ENCODE measurements at regions not wholly inside any gene's neighbourhood (a gene's known extent, or its start where the extent isn't known, plus 50 kb on each side); places are given as distances from the start of the nearest gene placed in this dataset.

DNA sequence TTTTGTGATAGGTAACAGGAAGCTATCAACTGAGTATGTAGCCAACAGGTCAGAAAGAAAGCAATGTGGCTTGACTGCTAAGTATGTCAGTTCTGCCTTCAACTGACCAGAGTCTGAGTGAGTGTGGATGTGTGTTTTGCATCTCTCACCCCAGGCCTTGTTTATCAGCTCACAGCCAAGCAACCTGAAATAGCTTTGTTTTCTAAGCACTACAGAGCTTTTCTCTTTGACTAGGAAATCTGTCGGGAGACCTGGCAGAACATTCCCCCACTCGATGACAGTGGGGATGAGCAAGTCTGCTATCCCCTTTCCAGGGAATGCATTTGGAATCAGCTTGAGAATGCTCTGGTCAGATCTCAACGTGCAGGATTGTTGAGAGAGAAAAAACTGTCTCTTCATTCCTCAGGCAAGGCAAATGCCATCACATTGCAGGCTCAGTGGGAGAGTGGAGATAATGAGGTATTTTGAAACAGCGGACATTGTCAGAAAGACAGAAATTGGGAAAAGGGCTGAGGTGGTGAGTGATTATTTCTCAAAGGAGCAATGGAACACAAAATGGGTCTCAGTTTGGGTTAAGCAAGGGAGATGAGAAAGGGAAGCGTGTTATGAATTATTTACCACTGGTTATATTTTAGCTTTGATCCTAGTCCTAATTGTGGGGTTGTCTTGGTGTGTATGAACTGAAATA lies 233.8 kb upstream of the PIK3C3 start:
- TF ChIP-seq, protein P1, sequence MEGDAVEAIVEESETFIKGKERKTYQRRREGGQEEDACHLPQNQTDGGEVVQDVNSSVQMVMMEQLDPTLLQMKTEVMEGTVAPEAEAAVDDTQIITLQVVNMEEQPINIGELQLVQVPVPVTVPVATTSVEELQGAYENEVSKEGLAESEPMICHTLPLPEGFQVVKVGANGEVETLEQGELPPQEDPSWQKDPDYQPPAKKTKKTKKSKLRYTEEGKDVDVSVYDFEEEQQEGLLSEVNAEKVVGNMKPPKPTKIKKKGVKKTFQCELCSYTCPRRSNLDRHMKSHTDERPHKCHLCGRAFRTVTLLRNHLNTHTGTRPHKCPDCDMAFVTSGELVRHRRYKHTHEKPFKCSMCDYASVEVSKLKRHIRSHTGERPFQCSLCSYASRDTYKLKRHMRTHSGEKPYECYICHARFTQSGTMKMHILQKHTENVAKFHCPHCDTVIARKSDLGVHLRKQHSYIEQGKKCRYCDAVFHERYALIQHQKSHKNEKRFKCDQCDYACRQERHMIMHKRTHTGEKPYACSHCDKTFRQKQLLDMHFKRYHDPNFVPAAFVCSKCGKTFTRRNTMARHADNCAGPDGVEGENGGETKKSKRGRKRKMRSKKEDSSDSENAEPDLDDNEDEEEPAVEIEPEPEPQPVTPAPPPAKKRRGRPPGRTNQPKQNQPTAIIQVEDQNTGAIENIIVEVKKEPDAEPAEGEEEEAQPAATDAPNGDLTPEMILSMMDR (IDR thresholded peaks at IDR 0.05 in 2 of 3, conservative IDR thresholded peaks at IDR 0.05 in 1 of 3; ENCODE audit: control insufficient read depth in 2 of 3, extremely low read depth in 1 of 3, insufficient read depth in 1 of 3, low read depth in 3 of 3, low read length in 3 of 3), result no peak
- TF ChIP-seq POLR2A (IDR thresholded peaks at IDR 0.05; ENCODE audit: low read depth, low read length) (no peak), KAT2A (conservative IDR thresholded peaks at IDR 0.05; ENCODE audit: control insufficient read depth, low read depth, low read length) (no peak), BMI1 (IDR thresholded peaks at IDR 0.05; ENCODE audit: borderline replicate concordance) (no peak), CREB1 (IDR thresholded peaks at IDR 0.05; ENCODE audit: low read depth) (no peak), EZH2 (IDR thresholded peaks at IDR 0.05; ENCODE audit: borderline replicate concordance, control insufficient read depth, low read depth, low read length) (no peak), ZNF384 (IDR thresholded peaks at IDR 0.05; ENCODE audit: borderline replicate concordance, low read depth, low read length) (no peak), CHD2 (IDR thresholded peaks at IDR 0.05; ENCODE audit: borderline replicate concordance, low read depth, low read length) (no peak), CEBPB (IDR thresholded peaks at IDR 0.05; ENCODE audit: borderline replicate concordance in 1 of 2, low read depth in 2 of 2, low read length in 2 of 2) (no peak), RCOR1 (conservative IDR thresholded peaks at IDR 0.05; ENCODE audit: low read depth, low read length) (no peak), NFIC (IDR thresholded peaks at IDR 0.05; ENCODE audit: low read depth, low read length) (no peak), POLR2AphosphoS5 (IDR thresholded peaks at IDR 0.05; ENCODE audit: low read length) (no peak)
- TF ChIP-seq, protein P2, sequence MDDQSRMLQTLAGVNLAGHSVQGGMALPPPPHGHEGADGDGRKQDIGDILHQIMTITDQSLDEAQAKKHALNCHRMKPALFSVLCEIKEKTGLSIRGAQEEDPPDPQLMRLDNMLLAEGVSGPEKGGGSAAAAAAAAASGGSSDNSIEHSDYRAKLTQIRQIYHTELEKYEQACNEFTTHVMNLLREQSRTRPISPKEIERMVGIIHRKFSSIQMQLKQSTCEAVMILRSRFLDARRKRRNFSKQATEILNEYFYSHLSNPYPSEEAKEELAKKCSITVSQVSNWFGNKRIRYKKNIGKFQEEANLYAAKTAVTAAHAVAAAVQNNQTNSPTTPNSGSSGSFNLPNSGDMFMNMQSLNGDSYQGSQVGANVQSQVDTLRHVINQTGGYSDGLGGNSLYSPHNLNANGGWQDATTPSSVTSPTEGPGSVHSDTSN (IDR thresholded peaks at IDR 0.05; ENCODE audit: insufficient replicate concordance, low read depth, low read length), result no peak

Data from GM12878 (cell line).